Urinary bladder (tissue), 3 donors: ENCODE measurements at regions not wholly inside any gene's neighbourhood (a gene's known extent, or its start where the extent isn't known, plus 50 kb on each side); places are given as distances from the start of the nearest gene placed in this dataset.
"Not testable (repeated sequence)": the region's sequence is repeated elsewhere in the genome, so short reads cannot be mapped to it uniquely, and the experiment has no call there.

ENCODE experiments used
- DNase-seq: peaks from one replicate; pipeline ENCODE4 v3.0.0-alpha.2; 2015; ENCODE audit errors: extremely low spot score
- H3K27ac ChIP-seq: one replicate; pipeline ENCODE4 v1.5.1; 2013; ENCODE audit warnings: low read depth, mild to moderate bottlenecking, moderate library complexity
- H3K36me3 ChIP-seq: one replicate; pipeline ENCODE4 v1.6.1; 2013; ENCODE audit warnings: mild to moderate bottlenecking, moderate library complexity; ENCODE audit not compliant: insufficient read depth
- H3K4me1 ChIP-seq: one replicate; pipeline ENCODE4 v1.6.1; 2013; ENCODE audit warnings: mild to moderate bottlenecking, moderate library complexity; ENCODE audit not compliant: insufficient read depth
- H3K4me3 ChIP-seq: one replicate; pipeline ENCODE4 v1.5.1; 2013; ENCODE audit warnings: low read depth, low read length
- WGBS: extraction: QIAGEN DNeasy Blood & Tissue Kit; methylation state at CpG from one replicate; pipeline ENCODE4 v1.1.7; 2013; 5-methylcytosine and 5-hydroxymethylcytosine counted together
- donor health status: healthy with polysubstance abuse.
- donor health status: healthy.

DNA sequence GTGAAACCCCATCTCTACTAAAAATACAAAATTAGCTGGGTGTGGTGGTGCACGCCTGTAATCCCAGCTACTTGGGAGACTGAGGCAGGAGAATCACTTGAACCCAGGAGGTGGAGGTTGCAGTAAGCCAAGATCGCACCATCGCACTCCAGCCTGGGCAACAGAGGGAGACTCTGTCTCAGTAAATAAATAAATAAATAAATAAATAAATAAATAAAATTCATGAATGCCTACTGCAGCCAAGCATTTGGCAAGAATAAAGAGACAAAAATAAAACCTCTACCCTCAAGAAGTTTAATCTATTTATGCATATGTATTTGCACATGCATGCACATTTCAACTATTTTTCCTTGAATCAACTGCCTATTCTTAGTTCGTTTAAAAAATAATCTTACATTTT, 144.0 kb upstream of the KRAS start:
- H3K27ac ChIP-seq, H3K4me3 ChIP-seq, H3K36me3 ChIP-seq, H3K4me1 ChIP-seq, DNase-seq: not testable (repeated sequence)
- 81% methylated on average over 4 of the region's 4 CpGs for WGBS

DNA sequence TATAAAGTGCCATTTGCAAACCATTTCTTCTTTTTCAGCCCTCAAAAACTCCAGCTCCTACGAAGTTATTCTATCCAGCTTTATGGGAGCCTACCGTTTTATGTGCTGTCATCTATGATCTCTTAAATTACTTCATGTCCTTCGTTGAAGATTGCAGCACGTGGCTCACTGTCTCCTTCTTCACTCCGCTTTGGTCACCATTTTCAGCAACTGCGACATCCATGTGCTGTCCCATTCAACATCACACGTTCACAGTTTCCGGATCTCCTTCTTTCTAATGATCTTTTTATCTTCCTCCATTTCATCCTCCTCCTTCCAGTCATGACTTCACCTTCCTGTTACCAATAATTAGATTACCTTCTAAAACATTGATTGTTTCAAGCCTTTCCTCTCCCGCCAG, 143.3 kb upstream of the KRAS start:
- Histone ChIP-seq H3K4me1 (no peaks in the 10 kb centered on the region), H3K27ac (no peak overlapping the region), H3K36me3 (no peaks in the 10 kb centered on the region), H3K4me3 (no peak overlapping the region)
- 83% methylated on average over 9 of the region's 9 CpGs for WGBS
- no peak for DNase-seq

DNA sequence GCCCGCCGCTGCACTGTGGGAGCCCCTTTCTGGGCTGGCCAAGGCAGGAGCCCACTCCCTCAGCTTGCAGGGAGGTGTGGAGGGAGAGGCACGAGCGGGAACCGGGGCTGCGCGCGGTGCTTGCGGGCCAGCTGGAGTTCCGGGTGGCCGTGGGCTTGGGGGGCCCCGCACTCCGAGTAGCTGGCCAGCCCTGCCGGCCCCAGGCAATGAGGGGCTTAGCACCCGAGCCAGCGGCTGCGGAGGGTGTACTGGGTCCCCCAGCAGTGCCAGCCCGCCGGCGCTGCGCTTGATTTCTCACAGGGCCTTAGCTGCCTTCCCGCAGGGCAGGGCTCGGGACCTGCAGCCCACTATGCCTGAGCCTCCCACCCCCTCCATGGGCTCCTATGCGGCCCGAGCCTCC, 140.6 kb upstream of the KRAS start:
- H3K27ac ChIP-seq, H3K4me3 ChIP-seq, H3K4me1 ChIP-seq, H3K36me3 ChIP-seq, DNase-seq: not testable (repeated sequence)
- WGBS = 97% methylated on average over 25 of the region's 25 CpGs

DNA sequence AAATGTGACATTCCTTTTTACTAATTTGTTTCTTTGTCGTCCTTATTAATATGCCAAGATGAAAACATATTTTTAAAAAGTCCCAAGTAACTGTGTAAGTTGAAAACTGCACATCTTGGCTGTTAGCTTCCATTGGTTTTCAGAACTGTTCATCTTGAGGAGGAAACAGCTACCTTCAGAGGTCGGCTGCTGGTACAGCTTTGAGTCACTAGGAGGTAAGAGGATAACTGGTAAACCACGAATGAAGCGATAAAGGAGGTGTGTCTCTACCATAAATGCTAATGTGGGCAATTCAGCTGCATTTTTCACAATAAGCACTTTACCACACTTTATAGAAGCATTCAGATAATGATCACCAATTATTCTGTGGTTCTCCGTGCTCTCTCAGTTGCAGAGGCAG, 137.5 kb upstream of the KRAS start:
- DNase-seq = no peak
- WGBS = 66% methylated on average over 5 of the region's 5 CpGs
- Histone ChIP-seq H3K36me3 (no peaks in the 10 kb centered on the region), H3K4me3 (no peak overlapping the region), H3K27ac (no peak overlapping the region), H3K4me1 (no peaks in the 10 kb centered on the region)

DNA sequence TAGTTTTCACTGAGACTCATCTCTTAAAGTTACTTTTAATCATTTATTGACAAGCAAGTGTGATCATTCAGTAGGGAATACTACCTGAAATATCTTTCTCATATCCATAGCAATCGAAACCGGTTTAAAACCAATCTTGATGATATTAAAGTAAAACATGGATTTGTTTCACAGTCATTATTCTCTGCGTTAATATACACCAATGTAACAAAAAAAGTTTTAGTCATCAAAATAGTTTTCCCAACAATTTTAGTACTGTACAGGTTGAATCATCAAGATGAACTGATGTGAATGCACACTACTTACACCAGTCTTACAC, 137.0 kb upstream of the KRAS start:
- no peak for DNase-seq
- H3K27ac ChIP-seq = no peak overlapping the region
- 82% methylated on average over 3 of the region's 3 CpGs for WGBS

DNA sequence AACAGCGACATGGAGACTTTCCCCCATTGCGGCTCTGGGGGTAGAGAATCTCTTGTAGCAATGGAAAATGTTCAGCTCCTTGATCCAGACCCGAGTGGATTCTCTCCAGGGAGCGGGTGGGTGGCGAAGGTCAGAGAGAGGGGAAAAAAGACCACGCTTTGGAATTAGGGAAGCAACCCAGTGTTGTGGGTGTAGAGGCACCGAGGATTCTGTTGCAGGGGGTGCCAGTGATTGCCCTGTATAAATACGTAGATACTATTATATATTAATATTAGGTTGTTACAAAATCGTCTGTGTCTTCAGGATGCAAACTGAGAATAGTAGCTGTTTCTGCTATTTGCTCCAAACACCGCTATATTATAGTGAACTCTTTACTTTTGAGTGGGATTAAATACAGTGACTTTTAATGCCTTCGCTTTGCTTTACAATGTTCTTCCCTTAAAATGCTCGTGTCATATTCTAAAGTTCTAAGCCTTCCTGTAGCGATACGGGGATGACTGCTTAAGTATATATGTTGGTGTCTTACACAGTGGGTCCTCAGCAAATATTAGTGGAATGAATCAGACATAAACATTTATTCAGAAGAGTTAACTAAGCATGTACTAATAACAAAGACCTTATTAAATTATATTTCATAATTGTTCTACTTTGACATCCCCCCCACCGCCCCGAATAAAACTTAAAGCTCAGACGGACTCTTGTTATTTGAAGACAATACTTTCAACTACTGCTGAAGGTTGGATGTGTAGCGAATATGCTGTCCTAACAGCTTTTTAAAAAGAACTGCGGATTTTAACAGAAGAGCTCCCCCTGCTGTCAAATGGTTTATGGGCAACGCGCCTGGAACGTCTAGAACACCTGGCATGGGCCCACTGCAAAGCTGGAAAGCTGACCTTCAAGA, 136.4 kb upstream of the KRAS start:
- Histone ChIP-seq H3K36me3 (no peaks in the 10 kb centered on the region), H3K4me1 (no peaks in the 10 kb centered on the region), H3K4me3 (peak overlapping the region; percentile 62), H3K27ac (peak overlapping the region; percentile 51)
- 3% methylated on average over 22 of the region's 22 CpGs for WGBS
- DNase-seq = peak; percentile 90

More for the DNA sequence above, 137.0 kb upstream of the KRAS start:
- Histone ChIP-seq H3K4me3 (no peak overlapping the region), H3K36me3 (no peaks in the 10 kb centered on the region), H3K4me1 (no peaks in the 10 kb centered on the region)

DNA sequence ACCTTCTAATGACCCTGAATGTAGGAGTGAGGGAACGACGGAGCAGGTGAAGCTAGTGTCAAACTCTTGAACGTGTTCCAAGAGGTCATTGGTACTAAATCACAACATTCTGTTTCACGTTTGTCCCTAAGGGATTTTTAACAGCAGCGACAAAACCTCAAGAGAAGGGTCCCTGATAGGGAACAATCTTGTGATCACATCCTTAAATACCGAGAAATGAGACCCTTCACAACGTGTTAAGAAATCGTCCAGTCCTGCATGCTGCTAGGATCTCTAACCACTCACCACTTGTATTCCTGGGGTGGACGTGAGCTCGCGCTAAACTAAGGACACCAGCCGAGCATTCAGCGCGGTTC, 134.1 kb upstream of the KRAS start:
- WGBS = 13% methylated on average over 14 of the region's 14 CpGs
- no peaks in the 10 kb centered on the region for H3K4me1 ChIP-seq
- no peaks in the 10 kb centered on the region for H3K36me3 ChIP-seq
- no peak for DNase-seq
- H3K27ac ChIP-seq = no peak overlapping the region
- peak overlapping the region; percentile 62 for H3K4me3 ChIP-seq

DNA sequence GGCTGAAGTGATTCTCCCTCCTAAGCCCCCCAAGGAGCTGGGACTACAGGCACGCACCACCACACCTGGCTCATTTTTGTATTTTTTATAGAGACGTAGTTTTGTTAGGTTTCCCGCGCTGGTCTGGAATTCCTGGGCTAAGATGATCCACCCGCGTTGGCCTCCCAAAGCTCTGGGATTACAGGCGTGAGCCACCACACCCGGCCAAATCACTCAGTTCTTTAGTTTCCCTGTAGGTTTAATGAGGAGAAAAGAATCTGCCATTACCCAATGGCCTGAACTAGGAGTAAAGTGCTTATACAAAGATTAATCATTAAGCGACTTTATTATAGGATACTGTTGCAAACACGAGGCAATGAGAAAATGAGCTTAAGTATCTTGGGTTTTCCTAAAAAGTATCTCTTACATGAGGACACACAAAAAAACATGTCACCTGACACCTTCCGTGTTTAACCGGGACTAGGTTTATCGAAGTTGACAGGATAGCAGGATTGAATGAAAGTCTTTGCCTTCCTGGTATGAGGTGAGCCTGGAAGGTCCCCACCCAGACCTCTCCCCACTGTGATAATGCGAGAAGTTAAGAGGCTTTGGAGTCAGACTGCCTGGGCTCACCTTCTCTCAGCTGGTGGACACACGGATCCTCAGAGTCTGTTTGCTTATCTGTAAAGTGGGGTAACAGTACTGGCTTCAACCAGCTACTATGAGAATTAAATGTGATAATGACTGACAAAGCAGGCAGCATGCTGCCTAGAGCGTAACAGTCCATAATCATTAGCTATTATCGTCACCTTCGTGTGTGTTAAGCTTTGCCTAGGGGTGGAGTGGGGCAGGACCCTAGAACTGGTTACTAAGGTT, 133.5 kb upstream of the KRAS start:
- Histone ChIP-seq H3K36me3 (no peaks in the 10 kb centered on the region), H3K4me1 (no peaks in the 10 kb centered on the region), H3K27ac (no peak overlapping the region), H3K4me3 (no peak overlapping the region)
- WGBS = 90% methylated on average over 18 of the region's 18 CpGs
- no peak for DNase-seq

DNA sequence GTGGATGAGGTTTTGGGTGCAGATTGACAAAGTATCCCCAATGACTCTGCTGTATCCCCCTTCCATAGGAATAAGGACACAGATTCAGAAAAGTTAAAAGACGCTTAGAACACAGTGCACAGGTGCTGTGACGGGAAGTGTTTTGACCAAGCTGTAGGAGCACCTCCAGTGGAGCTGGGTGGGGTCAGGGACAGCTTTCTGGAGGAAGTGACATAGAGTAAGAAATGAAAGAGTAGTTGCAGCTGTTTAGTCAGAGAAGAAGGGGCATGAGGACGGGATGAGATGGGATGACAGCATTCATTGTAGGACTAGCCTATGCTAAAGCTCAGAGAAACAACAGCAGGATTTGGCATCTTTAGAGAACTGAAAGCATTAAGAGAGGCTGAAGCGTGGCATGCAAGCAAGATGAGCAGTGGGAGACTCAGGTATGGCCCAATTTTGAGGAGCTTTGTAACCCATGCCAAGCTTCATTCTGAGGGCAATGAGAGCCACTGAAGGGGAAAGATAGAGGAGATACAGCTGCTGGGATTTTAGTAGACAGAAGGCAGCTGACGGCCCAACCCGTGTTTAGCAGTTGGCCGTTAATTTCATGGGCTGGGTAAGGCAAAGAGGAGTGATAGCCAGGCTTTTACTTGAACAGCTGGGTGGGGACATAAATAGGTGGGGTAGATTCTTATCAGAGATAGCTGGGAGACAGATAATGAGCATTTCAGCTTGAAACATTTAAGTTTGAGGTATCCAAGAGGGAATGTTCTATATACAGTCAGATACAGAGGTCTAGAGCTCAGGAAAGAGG, 131.8 kb upstream of the KRAS start:
- 66% methylated on average over 7 of the region's 7 CpGs for WGBS
- Histone ChIP-seq H3K36me3 (no peaks in the 10 kb centered on the region), H3K27ac (no peak overlapping the region), H3K4me1 (no peaks in the 10 kb centered on the region), H3K4me3 (no peak overlapping the region)
- no peak for DNase-seq

DNA sequence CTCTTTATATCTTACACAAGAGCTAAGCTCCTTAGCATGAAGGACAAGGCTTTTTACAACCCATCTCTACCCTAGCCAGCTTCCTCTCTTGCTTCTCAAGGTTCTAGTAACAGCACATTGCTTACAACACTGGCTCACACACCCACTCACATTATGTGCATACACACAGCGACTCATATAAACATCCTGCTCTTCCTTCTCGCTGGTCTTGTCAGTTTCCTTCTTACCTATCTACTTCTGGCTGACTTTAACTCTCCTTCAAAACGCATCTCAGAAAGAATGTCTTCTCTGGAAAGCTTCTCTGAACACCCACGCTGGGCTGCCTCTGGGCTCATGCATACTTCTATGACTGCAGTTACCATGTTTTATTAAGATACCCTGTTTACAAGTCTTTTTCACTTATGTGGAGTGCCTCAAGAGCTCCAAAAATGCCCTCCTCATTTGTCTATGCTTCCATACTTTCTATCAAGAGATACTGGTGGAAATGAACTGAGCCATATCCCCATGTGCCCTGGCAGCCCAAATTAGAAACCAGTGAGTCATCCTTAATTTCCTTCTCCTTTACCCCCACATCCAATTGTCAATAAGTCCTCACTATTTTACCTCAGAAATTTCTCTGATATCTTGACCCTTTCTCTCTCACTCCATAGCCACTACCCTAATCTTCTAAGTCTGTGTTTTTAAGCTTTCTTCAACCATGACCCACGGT, 126.9 kb upstream of the KRAS start:
- H3K36me3 ChIP-seq = no peaks in the 10 kb centered on the region
- no peak overlapping the region for H3K4me3 ChIP-seq
- no peak overlapping the region for H3K27ac ChIP-seq
- no peak for DNase-seq
- H3K4me1 ChIP-seq = no peaks in the 10 kb centered on the region
- 51% methylated on average over 5 of the region's 5 CpGs for WGBS

DNA sequence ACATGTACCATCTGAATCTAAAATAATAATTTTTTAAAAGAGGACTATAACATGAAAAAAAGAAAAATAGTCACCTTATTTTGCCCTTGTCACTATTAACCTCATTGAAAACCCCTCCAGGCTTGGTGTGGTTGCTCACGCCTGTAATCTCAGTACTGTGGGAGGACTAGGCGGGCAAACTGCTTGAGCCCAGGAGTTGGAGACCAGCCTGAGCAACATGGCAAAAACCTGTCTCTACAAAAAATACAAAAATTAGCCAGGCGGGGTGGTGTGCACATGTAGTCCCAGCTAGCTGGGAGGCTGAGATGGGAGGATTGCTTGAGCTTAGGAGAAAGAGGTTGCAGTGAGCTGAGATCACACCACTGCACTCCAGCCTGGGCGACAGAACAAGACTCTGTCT, 126.3 kb upstream of the KRAS start:
- Histone ChIP-seq H3K36me3 (no peaks in the 10 kb centered on the region), H3K27ac (no peak overlapping the region), H3K4me3 (no peak overlapping the region), H3K4me1 (no peaks in the 10 kb centered on the region)
- WGBS = 93% methylated on average over 4 of the region's 4 CpGs
- DNase-seq = no peak

DNA sequence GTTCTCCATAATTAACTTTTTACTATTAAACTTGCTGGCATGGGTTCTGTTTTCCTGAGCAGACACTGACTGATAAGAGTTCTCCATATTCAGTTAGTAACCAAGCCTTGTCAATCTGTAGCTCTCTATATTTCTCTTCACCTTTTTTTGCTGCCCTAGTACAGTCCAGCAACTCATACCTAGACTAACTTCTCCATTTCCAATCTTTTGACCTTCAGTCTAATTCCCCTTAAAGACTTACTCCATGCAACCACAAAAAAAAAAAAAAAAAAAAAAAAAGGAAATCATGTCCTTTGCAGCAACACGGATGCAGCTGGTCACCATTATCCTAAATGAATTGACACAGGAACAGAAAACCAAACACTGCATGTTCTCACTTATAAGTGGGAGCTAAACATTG, 125.7 kb upstream of the KRAS start:
- Histone ChIP-seq H3K27ac (no peak overlapping the region), H3K4me1 (no peaks in the 10 kb centered on the region), H3K4me3 (no peak overlapping the region), H3K36me3 (no peaks in the 10 kb centered on the region)
- WGBS = 83% methylated on average over 1 of the region's 1 CpG
- DNase-seq = no peak
